A673 (cell line): ENCODE measurements at regions not wholly inside any gene's neighbourhood (a gene's known extent, or its start where the extent isn't known, plus 50 kb on each side); places are given as distances from the start of the nearest gene placed in this dataset.

Experiments used
- CTCF ChIP-seq: fragments of 300-800, 200-600 bp; sonication (generic); conservative IDR thresholded peaks from 2 replicates; pipeline ENCODE4 v1.5.1; 2017; ENCODE audit warnings: low read depth, mild to moderate bottlenecking, antibody characterized with exemption, low read length, moderate library complexity, mixed read lengths
- EZH2 ChIP-seq: fragments of 200-600 bp; sonication (generic); IDR thresholded peaks from 2 replicates; pipeline ENCODE4 v1.6.1; 2017; ENCODE audit warnings: borderline replicate concordance, low read depth, mild to moderate bottlenecking, mixed read lengths, antibody characterized with exemption, low read length; ENCODE audit not compliant: poor library complexity, severe bottlenecking

- TF ChIP-seq CTCF (no peak), EZH2 (no peak)
These were observed 180.4 kb downstream of the ENGASE start for GRCh38 chr17:79255046-79255445.
